ENCODE measurements at regions not wholly inside any gene's neighbourhood (a gene's known extent, or its start where the extent isn't known, plus 50 kb on each side); places are given as distances from the start of the nearest gene placed in this dataset.

DNA sequence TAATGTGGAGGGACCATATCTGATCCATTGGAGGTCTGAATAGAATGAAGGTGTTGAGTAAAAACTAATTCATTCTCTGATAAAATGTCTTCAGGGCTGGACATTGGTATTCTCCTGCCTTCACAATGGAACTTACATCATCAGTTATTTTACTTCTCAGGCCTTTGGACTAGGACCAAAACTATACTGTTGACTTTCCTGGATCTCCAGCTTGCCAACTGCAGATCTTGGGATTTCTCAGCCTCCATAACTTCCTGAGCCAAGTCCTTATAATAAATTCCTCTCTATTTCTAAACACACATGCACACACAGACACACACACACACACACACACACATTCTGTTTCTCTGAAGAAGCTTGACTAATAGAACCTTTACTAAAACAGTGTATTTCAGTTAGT, 1858.6 kb upstream of the ADGRL3 start:
- TF ChIP-seq, protein P1, sequence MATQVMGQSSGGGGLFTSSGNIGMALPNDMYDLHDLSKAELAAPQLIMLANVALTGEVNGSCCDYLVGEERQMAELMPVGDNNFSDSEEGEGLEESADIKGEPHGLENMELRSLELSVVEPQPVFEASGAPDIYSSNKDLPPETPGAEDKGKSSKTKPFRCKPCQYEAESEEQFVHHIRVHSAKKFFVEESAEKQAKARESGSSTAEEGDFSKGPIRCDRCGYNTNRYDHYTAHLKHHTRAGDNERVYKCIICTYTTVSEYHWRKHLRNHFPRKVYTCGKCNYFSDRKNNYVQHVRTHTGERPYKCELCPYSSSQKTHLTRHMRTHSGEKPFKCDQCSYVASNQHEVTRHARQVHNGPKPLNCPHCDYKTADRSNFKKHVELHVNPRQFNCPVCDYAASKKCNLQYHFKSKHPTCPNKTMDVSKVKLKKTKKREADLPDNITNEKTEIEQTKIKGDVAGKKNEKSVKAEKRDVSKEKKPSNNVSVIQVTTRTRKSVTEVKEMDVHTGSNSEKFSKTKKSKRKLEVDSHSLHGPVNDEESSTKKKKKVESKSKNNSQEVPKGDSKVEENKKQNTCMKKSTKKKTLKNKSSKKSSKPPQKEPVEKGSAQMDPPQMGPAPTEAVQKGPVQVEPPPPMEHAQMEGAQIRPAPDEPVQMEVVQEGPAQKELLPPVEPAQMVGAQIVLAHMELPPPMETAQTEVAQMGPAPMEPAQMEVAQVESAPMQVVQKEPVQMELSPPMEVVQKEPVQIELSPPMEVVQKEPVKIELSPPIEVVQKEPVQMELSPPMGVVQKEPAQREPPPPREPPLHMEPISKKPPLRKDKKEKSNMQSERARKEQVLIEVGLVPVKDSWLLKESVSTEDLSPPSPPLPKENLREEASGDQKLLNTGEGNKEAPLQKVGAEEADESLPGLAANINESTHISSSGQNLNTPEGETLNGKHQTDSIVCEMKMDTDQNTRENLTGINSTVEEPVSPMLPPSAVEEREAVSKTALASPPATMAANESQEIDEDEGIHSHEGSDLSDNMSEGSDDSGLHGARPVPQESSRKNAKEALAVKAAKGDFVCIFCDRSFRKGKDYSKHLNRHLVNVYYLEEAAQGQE (IDR thresholded peaks at IDR 0.05; ENCODE audit: insufficient read depth in 1 of 2, low read depth in 2 of 2, low read length in 2 of 2): no peak
- TF ChIP-seq SIN3A (IDR thresholded peaks at IDR 0.05; ENCODE audit: borderline replicate concordance, insufficient read depth, low read length) (no peak), FOXP2 (optimal IDR thresholded peaks at IDR 0.05; ENCODE audit: borderline replicate concordance, extremely low read depth, extremely low read length, insufficient read depth) (no peak), TAF1 (IDR thresholded peaks at IDR 0.05; ENCODE audit: borderline replicate concordance, insufficient read depth, low read length) (no peak)

DNA sequence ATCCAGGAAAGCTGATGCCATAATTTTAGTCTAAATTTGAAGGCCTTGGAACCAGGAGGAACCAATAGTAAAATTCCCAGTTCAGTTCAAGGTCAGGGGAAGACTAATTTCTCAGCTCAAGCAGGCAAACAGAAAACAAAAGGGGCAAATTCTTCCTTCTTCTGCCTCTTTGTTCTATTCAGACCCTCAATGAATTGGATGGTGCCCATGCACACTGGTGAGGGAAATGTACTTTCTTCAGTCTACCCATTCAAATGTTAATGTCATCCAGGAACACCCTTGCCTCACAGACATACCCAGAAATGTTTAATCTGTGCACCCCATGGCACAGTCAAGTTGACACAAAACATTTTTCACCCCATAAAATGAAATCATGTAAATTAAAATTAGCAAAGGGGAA, 1851.2 kb upstream of the ADGRL3 start:
- TF ChIP-seq, protein P1 (IDR thresholded peaks at IDR 0.05; ENCODE audit: insufficient read depth in 1 of 2, low read depth in 2 of 2, low read length in 2 of 2): no peak
- TF ChIP-seq POLR2AphosphoS5 (IDR thresholded peaks at IDR 0.05; ENCODE audit: low read depth, low read length): no peak
- TF ChIP-seq FOXP2 (optimal IDR thresholded peaks at IDR 0.05; ENCODE audit: borderline replicate concordance, extremely low read depth, extremely low read length, insufficient read depth): no peak
- TF ChIP-seq TAF1 (IDR thresholded peaks at IDR 0.05; ENCODE audit: borderline replicate concordance, insufficient read depth, low read length): no peak
- no peak for TF ChIP-seq SIN3A (IDR thresholded peaks at IDR 0.05; ENCODE audit: borderline replicate concordance, insufficient read depth, low read length)

DNA sequence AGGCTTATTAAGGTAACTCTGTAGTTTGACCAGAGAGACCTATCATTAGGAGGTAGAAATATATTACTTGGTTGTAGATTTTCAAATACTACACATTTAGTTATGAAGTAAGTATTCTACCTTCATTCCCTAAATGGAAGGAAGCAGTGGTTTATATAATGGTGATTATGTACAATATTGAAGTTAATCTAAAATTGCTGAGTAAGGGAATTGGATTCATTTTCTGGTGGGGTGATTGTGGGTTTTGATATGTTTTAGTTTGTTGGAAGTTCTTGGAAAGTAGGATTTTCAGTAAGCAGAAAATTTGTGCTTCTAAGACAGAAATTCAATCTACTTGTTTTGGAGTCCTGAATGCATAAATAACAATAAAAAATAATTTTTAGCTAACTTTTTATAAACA, 1830.9 kb upstream of the ADGRL3 start:
- TF ChIP-seq, protein P1 (IDR thresholded peaks at IDR 0.05; ENCODE audit: insufficient read depth in 1 of 2, low read depth in 2 of 2, low read length in 2 of 2): no peak
- TF ChIP-seq SIN3A (IDR thresholded peaks at IDR 0.05; ENCODE audit: borderline replicate concordance, insufficient read depth, low read length) (no peak), FOXP2 (optimal IDR thresholded peaks at IDR 0.05; ENCODE audit: borderline replicate concordance, extremely low read depth, extremely low read length, insufficient read depth) (no peak), POLR2AphosphoS5 (IDR thresholded peaks at IDR 0.05; ENCODE audit: low read depth, low read length) (no peak)

DNA sequence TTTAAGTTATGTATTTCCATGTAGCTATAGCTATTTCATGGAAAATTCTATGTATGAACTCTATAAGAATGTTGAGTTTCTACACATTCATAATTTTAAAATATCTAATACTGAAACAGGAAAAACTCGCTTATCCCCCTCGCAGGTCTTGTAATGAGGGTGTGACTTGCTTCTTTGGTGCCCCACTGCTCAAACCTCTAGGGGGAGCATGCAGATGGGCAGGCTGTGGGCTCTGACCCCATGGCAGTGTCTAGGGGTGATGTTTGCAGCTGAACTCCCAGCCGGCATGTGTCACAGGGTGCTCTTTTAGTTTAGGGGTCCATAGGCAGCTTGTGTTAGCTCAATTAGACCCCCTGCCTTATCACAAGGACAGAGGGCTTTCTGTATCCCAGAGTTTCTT, 1825.7 kb upstream of the ADGRL3 start:
- TF ChIP-seq SIN3A (IDR thresholded peaks at IDR 0.05; ENCODE audit: borderline replicate concordance, insufficient read depth, low read length): no peak
- no peak for TF ChIP-seq POLR2AphosphoS5 (IDR thresholded peaks at IDR 0.05; ENCODE audit: low read depth, low read length)
- TF ChIP-seq TAF1 (IDR thresholded peaks at IDR 0.05; ENCODE audit: borderline replicate concordance, insufficient read depth, low read length): no peak
- TF ChIP-seq, protein P1 (IDR thresholded peaks at IDR 0.05; ENCODE audit: insufficient read depth in 1 of 2, low read depth in 2 of 2, low read length in 2 of 2): no peak
- no peak for TF ChIP-seq FOXP2 (optimal IDR thresholded peaks at IDR 0.05; ENCODE audit: borderline replicate concordance, extremely low read depth, extremely low read length, insufficient read depth)

DNA sequence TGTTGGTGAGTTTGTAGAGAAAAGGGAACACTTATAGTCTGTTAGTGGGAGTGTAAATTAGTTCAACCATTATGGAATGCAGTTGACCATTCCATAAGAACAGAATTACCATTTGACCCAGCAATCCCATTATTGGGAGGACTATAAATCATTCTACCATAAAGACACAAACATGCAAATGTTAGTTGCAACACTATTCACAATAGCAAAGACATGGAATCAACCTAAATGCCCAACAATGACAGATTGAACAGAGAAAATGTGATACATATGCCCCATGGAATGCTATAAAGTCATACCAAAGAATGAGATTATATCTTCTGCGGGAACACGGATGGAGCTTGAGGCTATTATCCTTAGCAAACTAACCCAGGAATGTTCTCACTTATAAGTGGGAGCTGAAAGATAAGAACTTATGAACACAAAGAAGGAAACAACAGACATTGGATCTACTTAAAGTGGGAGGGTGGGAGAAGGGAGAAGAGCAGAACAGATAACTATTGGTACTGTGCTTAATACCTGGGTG, 1819.2 kb upstream of the ADGRL3 start:
- TF ChIP-seq, protein P1 (IDR thresholded peaks at IDR 0.05; ENCODE audit: insufficient read depth in 1 of 2, low read depth in 2 of 2, low read length in 2 of 2): no peak
- no peak for TF ChIP-seq POLR2AphosphoS5 (IDR thresholded peaks at IDR 0.05; ENCODE audit: low read depth, low read length)
- TF ChIP-seq SIN3A (IDR thresholded peaks at IDR 0.05; ENCODE audit: borderline replicate concordance, insufficient read depth, low read length): no peak
- no peak for TF ChIP-seq TAF1 (IDR thresholded peaks at IDR 0.05; ENCODE audit: borderline replicate concordance, insufficient read depth, low read length)
- TF ChIP-seq FOXP2 (optimal IDR thresholded peaks at IDR 0.05; ENCODE audit: borderline replicate concordance, extremely low read depth, extremely low read length, insufficient read depth): no peak

Measured in PFSK-1 (cell line).